Hepatocyte (in vitro differentiated cells): ENCODE measurements at regions not wholly inside any gene's neighbourhood (a gene's known extent, or its start where the extent isn't known, plus 50 kb on each side); places are given as distances from the start of the nearest gene placed in this dataset.

ENCODE experiments used
- EZH2 ChIP-seq: fragments of 200-600 bp; sonication (generic); IDR thresholded peaks from 2 replicates; pipeline ENCODE4 v1.6.1; 2016; ENCODE audit warnings: antibody characterized with exemption, mild to moderate bottlenecking, borderline replicate concordance
- TF ChIP-seq, protein P1 (sequence below): fragments of 200-600 bp; sonication (generic); IDR thresholded peaks from 2 replicates; pipeline ENCODE4 v1.5.1; 2016; ENCODE audit warnings: antibody characterized with exemption, mild to moderate bottlenecking; ENCODE audit not compliant: poor library complexity

DNA sequence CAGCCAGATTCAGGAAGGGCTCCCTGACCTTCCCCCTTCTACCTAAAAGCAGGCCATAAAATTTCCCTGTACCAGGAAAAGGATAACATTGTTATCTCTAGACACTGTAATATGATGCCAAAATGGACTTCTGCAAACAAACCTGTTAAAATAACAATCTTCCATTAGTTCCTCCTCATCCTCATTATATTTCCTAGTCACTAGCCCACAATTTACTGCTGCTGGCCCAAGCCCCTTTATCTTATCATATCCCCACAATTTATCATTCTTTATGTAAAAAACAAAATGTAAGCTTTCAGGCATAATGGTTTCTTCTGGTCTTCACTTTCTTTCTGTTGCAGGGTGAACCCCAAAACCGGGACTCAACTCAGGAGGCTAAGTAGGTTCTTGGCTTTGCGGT, 1132.1 kb upstream of the CNTN5 start:
- TF ChIP-seq, protein P1, sequence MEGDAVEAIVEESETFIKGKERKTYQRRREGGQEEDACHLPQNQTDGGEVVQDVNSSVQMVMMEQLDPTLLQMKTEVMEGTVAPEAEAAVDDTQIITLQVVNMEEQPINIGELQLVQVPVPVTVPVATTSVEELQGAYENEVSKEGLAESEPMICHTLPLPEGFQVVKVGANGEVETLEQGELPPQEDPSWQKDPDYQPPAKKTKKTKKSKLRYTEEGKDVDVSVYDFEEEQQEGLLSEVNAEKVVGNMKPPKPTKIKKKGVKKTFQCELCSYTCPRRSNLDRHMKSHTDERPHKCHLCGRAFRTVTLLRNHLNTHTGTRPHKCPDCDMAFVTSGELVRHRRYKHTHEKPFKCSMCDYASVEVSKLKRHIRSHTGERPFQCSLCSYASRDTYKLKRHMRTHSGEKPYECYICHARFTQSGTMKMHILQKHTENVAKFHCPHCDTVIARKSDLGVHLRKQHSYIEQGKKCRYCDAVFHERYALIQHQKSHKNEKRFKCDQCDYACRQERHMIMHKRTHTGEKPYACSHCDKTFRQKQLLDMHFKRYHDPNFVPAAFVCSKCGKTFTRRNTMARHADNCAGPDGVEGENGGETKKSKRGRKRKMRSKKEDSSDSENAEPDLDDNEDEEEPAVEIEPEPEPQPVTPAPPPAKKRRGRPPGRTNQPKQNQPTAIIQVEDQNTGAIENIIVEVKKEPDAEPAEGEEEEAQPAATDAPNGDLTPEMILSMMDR = no peak
- TF ChIP-seq EZH2 = no peak
